H1 (cell line): ENCODE measurements at regions not wholly inside any gene's neighbourhood (a gene's known extent, or its start where the extent isn't known, plus 50 kb on each side); places are given as distances from the start of the nearest gene placed in this dataset.

ENCODE experiments used
- EZH2 ChIP-seq: fragments of 200-600 bp; sonication (generic); IDR thresholded peaks from 2 replicates; pipeline ENCODE4 v1.7.1; 2012; ENCODE audit warnings: low read depth, mild to moderate bottlenecking, moderate library complexity, low read length, inconsistent platforms; ENCODE audit not compliant: severe bottlenecking

- TF ChIP-seq EZH2 = no peak
Measured at GRCh38 chr5:4419281-4419680, 720.8 kb upstream of the ADAMTS16 start (continued).
